HepG2 (cell line): ENCODE measurements at regions not wholly inside any gene's neighbourhood (a gene's known extent, or its start where the extent isn't known, plus 50 kb on each side); places are given as distances from the start of the nearest gene placed in this dataset.

Source experiments
- ATAC-seq: fragments of 200-7000 bp; cut with Tn5 transposase; 3 replicates; pipeline ENCODE4 v1.9.1; 2020; ENCODE audit warnings: mild to moderate bottlenecking, moderate library complexity
- BruUV-seq: library from RNA; stranded (reverse); fragments of 400-500 nt; replicated peaks from 2 replicates; lab custom pipeline; 2021; lab: Mats Ljungman, UMichigan
- CTCF ChIA-PET: fragments of 300-600 bp; formaldehyde crosslinking; extraction: SDS; loops from one replicate; lab custom pipeline; 2021; ENCODE audit warnings: low total read pairs, inconsistent platforms, low intra/inter-chr PET ratio; lab: Yijun Ruan, JAX
- POLR2A ChIA-PET: fragments of 350-600 bp; sonication (Branson Sonifier 250); formaldehyde crosslinking; loops from one replicate; lab custom pipeline; 2020; ENCODE audit warnings: antibody characterized with exemption, inconsistent platforms; lab: Yijun Ruan, JAX
- DNase-seq: peaks from one replicate; pipeline ENCODE4 v3.0.0-alpha.2; 2015; ENCODE audit warnings: low spot score
- FAIRE-seq: peaks from 3 replicates; lab custom pipeline; 2011; peaks lifted over from hg19 to GRCh38; lab: Jason Lieb, UNC
- H2AFZ ChIP-seq: one replicate; pipeline ENCODE4 v1.6.1; 2011; ENCODE audit warnings: low read length, inconsistent platforms
- H3K27ac ChIP-seq: fragments of 300-600 bp; 3 replicates; pipeline ENCODE4 v1.8.0; 2011; ENCODE audit warnings: mixed run types, mild to moderate bottlenecking, mixed read lengths, low read length, inconsistent platforms; ENCODE audit not compliant: insufficient read depth; ENCODE audit errors: extremely low read length
- H3K27me3 ChIP-seq, 2 experiments: fragments of 200-600 bp in 1 of 2; 2 replicates in 1 of 2; 3 replicates in 1 of 2; pipeline versions ENCODE4 v1.6.0 to v1.8.0; 2011; ENCODE audit warnings: low read length in 2 of 2, mild to moderate bottlenecking in 2 of 2, moderate library complexity in 2 of 2, inconsistent platforms in 1 of 2; ENCODE audit not compliant: insufficient read depth in 2 of 2, control insufficient read depth in 1 of 2
- H3K36me3 ChIP-seq, 2 experiments: fragments of 200-600 bp in 1 of 2; replicated peaks in 1 of 2; 2 replicates in 1 of 2; 3 replicates in 1 of 2; pipeline versions ENCODE4 v1.5.1 to v1.8.0; 2011; ENCODE audit warnings: low read length in 2 of 2, inconsistent platforms in 1 of 2; ENCODE audit not compliant: insufficient read depth in 2 of 2, control insufficient read depth in 1 of 2
- H3K4me1 ChIP-seq: 2 replicates; pipeline ENCODE4 v1.5.1; 2012; ENCODE audit warnings: low read length, inconsistent platforms; ENCODE audit not compliant: insufficient read depth
- H3K4me2 ChIP-seq: 2 replicates; pipeline ENCODE4 v1.6.0; 2011; ENCODE audit warnings: low read depth, low read length, inconsistent platforms
- H3K4me3 ChIP-seq, 3 experiments: fragments of 200-600 bp in 1 of 3; sonication (generic), shearing (Covaris generic) in 1 of 3; replicated peaks in 1 of 3; 2 replicates each; pipeline ENCODE4 v1.5.1; 2011 to 2016; ENCODE audit warnings: low read length in 3 of 3, inconsistent platforms in 2 of 3, low read depth in 2 of 3, mild to moderate bottlenecking in 2 of 3, control low read depth in 1 of 3, mixed read lengths in 1 of 3; ENCODE audit not compliant: insufficient read depth in 1 of 3
- H3K79me2 ChIP-seq: one replicate; pipeline ENCODE4 v1.6.1; 2011; ENCODE audit warnings: low read length, inconsistent platforms; ENCODE audit not compliant: insufficient read depth
- H3K9ac ChIP-seq: 2 replicates; pipeline ENCODE4 v1.6.0; 2011; ENCODE audit warnings: mild to moderate bottlenecking, low read depth, low read length, inconsistent platforms; ENCODE audit not compliant: insufficient read depth
- H3K9me3 ChIP-seq: 2 replicates; pipeline ENCODE4 v1.5.1; 2012; ENCODE audit warnings: mild to moderate bottlenecking, low read length
- H4K20me1 ChIP-seq: 2 replicates; pipeline ENCODE4 v1.6.0; 2011; ENCODE audit warnings: inconsistent platforms, mild to moderate bottlenecking, low read length, moderate library complexity; ENCODE audit not compliant: insufficient read depth
- HNRNPLL ChIP-seq: fragments of 200-400 bp; formaldehyde crosslinking; IDR thresholded peaks from 2 replicates; pipeline ENCODE4 v1.6.1; 2017; ENCODE audit warnings: mild to moderate bottlenecking, low read depth, low read length; ENCODE audit not compliant: poor library complexity, severe bottlenecking
- NFRKB ChIP-seq: fragments of 450-650 bp; IDR thresholded peaks from 2 replicates; pipeline ENCODE4 v1.6.1; 2017
- ZNF143 ChIP-seq: sonication (generic); formaldehyde crosslinking; IDR thresholded peaks from 2 replicates; pipeline ENCODE4 v1.4.0; 2020; ENCODE audit warnings: missing genetic modification reagents
- ZNF282 ChIP-seq: fragments of 450-650 bp; IDR thresholded peaks from 2 replicates; pipeline ENCODE4 v1.6.1; 2018; ENCODE audit not compliant: partially characterized antibody
- ZNF768 ChIP-seq: sonication (generic); formaldehyde crosslinking; IDR thresholded peaks from 2 replicates; pipeline ENCODE4 v1.4.0; 2020; ENCODE audit warnings: missing genetic modification reagents
- WGBS: methylation state at CpG from one replicate; pipeline ENCODE4 v1.1.6; 2017; ENCODE audit warnings: low lambda C conversion rate; 5-methylcytosine and 5-hydroxymethylcytosine counted together
- in situ Hi-C: cut with HindIII; loops from 2 replicates; pipeline ENCODE4 v1.10.0; 2017; ENCODE audit warnings: low pct_unique_long_range_greater_than_20kb; ENCODE audit not compliant: extremely low pct_ligation_motif_present
- intact Hi-C: fragments of 100-400 bp; cut with micrococcal nuclease; formaldehyde crosslinking; loops from one replicate; pipeline ENCODE4 v1.10.0; 2022; ENCODE audit not compliant: unreplicated experiment
- TF ChIP-seq, protein P1 (sequence below): sonication (generic); formaldehyde crosslinking; IDR thresholded peaks from 2 replicates; pipeline ENCODE4 v1.9.0; 2021; ENCODE audit warnings: missing genetic modification reagents, mild to moderate bottlenecking, borderline replicate concordance
- TF ChIP-seq, protein P2 (sequence below): sonication (generic); formaldehyde crosslinking; IDR thresholded peaks from one replicate; pipeline ENCODE4 v1.5.1; 2020; ENCODE audit warnings: mild to moderate bottlenecking, missing genetic modification reagents; ENCODE audit errors: not compliant biosample characterization
- TF ChIP-seq, protein P3 (sequence below): sonication (generic); formaldehyde crosslinking; IDR thresholded peaks from 2 replicates; pipeline ENCODE4 v1.4.0; 2020; ENCODE audit warnings: missing genetic modification reagents
- TF ChIP-seq, protein P4 (sequence below): sonication (generic); formaldehyde crosslinking; IDR thresholded peaks from 2 replicates; pipeline ENCODE4 v1.4.0; 2020; ENCODE audit warnings: mild to moderate bottlenecking, missing genetic modification reagents

DNA sequence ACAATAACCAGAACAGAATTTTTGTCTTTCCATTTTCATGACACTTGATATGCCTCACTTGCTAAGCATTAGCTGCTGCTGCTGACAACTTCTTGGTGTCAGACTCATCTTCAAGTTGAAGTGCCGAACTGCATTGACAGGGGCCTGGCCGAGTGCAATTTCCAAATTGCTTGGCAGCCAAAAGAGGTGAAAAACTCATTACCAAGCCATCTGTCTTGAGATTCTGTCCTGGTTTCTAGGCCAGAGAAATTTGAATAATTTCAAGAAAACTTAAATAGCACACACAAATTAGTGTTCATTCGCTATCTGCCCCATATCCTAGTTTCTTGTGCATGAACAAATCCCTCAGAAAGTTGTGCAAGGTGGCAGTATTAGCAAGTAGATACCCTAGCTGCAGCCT, 165.3 kb upstream of the RASSF8 start:
- FAIRE-seq (no peak), DNase-seq (no peak), ATAC-seq (no peak)
- H3K9me3 ChIP-seq: no peaks in the 10 kb centered on the region
- ChIA-PET CTCF (no interaction called here), POLR2A (no interaction called here)
- BruUV-seq: no TSS peak
- H3K27me3 ChIP-seq: no peaks in the 10 kb centered on the region
- intact Hi-C loops (no loop called here), in situ Hi-C loops (no loop called here)
- H4K20me1 ChIP-seq: no peaks in the 10 kb centered on the region
- H3K4me3 ChIP-seq: no peak overlapping the region
- H3K9ac ChIP-seq: no peak overlapping the region
- TF ChIP-seq, protein P1, sequence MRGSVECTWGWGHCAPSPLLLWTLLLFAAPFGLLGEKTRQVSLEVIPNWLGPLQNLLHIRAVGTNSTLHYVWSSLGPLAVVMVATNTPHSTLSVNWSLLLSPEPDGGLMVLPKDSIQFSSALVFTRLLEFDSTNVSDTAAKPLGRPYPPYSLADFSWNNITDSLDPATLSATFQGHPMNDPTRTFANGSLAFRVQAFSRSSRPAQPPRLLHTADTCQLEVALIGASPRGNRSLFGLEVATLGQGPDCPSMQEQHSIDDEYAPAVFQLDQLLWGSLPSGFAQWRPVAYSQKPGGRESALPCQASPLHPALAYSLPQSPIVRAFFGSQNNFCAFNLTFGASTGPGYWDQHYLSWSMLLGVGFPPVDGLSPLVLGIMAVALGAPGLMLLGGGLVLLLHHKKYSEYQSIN (CRISPR knock-in tag): no peak
- TF ChIP-seq, protein P2, sequence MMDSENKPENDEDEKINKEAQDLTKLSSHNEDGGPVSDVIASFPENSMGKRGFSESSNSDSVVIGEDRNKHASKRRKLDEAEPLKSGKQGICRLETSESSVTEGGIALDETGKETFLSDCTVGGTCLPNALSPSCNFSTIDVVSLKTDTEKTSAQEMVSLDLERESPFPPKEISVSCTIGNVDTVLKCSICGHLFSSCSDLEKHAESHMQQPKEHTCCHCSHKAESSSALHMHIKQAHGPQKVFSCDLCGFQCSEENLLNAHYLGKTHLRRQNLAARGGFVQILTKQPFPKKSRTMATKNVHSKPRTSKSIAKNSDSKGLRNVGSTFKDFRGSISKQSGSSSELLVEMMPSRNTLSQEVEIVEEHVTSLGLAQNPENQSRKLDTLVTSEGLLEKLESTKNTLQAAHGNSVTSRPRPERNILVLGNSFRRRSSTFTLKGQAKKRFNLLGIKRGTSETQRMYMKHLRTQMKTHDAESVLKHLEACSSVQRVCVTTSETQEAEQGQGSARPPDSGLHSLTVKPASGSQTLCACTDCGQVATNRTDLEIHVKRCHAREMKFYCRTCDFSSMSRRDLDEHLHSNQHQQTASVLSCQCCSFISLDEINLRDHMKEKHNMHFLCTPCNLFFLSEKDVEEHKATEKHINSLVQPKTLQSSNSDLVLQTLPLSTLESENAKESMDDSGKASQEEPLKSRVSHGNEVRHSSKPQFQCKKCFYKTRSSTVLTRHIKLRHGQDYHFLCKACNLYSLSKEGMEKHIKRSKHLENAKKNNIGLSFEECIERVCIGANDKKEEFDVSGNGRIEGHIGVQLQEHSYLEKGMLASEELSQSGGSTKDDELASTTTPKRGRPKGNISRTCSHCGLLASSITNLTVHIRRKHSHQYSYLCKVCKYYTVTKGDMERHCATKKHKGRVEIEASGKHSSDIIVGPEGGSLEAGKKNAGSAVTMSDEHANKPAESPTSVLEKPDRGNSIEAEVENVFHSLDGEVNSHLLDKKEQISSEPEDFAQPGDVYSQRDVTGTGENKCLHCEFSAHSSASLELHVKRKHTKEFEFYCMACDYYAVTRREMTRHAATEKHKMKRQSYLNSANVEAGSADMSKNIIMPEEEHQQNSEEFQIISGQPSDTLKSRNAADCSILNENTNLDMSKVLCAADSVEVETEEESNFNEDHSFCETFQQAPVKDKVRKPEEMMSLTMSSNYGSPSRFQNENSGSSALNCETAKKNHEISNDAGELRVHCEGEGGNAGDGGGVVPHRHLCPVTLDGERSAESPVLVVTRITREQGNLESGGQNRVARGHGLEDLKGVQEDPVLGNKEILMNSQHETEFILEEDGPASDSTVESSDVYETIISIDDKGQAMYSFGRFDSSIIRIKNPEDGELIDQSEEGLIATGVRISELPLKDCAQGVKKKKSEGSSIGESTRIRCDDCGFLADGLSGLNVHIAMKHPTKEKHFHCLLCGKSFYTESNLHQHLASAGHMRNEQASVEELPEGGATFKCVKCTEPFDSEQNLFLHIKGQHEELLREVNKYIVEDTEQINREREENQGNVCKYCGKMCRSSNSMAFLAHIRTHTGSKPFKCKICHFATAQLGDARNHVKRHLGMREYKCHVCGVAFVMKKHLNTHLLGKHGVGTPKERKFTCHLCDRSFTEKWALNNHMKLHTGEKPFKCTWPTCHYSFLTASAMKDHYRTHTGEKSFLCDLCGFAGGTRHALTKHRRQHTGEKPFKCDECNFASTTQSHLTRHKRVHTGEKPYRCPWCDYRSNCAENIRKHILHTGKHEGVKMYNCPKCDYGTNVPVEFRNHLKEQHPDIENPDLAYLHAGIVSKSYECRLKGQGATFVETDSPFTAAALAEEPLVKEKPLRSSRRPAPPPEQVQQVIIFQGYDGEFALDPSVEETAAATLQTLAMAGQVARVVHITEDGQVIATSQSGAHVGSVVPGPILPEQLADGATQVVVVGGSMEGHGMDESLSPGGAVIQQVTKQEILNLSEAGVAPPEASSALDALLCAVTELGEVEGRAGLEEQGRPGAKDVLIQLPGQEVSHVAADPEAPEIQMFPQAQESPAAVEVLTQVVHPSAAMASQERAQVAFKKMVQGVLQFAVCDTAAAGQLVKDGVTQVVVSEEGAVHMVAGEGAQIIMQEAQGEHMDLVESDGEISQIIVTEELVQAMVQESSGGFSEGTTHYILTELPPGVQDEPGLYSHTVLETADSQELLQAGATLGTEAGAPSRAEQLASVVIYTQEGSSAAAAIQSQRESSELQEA (CRISPR knock-in tag): no peak
- TF ChIP-seq HNRNPLL (no peak), NFRKB (no peak), ZNF282 (no peak), ZNF143 (CRISPR knock-in tag) (no peak), ZNF768 (CRISPR knock-in tag) (no peak)
- TF ChIP-seq, protein P3, sequence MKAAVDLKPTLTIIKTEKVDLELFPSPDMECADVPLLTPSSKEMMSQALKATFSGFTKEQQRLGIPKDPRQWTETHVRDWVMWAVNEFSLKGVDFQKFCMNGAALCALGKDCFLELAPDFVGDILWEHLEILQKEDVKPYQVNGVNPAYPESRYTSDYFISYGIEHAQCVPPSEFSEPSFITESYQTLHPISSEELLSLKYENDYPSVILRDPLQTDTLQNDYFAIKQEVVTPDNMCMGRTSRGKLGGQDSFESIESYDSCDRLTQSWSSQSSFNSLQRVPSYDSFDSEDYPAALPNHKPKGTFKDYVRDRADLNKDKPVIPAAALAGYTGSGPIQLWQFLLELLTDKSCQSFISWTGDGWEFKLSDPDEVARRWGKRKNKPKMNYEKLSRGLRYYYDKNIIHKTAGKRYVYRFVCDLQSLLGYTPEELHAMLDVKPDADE (CRISPR knock-in tag): no peak
- TF ChIP-seq, protein P4, sequence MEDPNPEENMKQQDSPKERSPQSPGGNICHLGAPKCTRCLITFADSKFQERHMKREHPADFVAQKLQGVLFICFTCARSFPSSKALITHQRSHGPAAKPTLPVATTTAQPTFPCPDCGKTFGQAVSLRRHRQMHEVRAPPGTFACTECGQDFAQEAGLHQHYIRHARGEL (CRISPR knock-in tag): no peak
- no peaks in the 10 kb centered on the region for H3K79me2 ChIP-seq
- no peak overlapping the region for H3K27ac ChIP-seq
- no peaks in the 10 kb centered on the region for H3K4me1 ChIP-seq
- no peaks in the 10 kb centered on the region for H3K36me3 ChIP-seq
- WGBS: 7% methylated on average over 3 of the region's 3 CpGs
- no peak overlapping the region for H3K4me2 ChIP-seq
- no peak overlapping the region for H2AFZ ChIP-seq
